GM12878 (cell line): ENCODE measurements at regions not wholly inside any gene's neighbourhood (a gene's known extent, or its start where the extent isn't known, plus 50 kb on each side); places are given as distances from the start of the nearest gene placed in this dataset.

Source experiments
- ATAC-seq: fragments of 200-7000 bp; cut with Tn5 transposase; 3 replicates; pipeline ENCODE4 v1.9.1; 2020; ENCODE audit warnings: mild to moderate bottlenecking, moderate library complexity
- BruUV-seq: library from RNA; stranded (reverse); fragments of 400-500 nt; replicated peaks from 2 replicates; lab custom pipeline; 2021; lab: Mats Ljungman, UMichigan
- CTCF ChIA-PET: fragments of 300-600 bp; sonication (Branson Sonifier 250); formaldehyde crosslinking; extraction: SDS; loops from one replicate; lab custom pipeline; 2021; ENCODE audit warnings: inconsistent platforms; lab: Yijun Ruan, JAX
- POLR2A ChIA-PET: fragments of 350-600 bp; formaldehyde crosslinking; extraction: SDS; loops from one replicate; lab custom pipeline; 2021; ENCODE audit warnings: inconsistent platforms; lab: Charles Lee
- RAD21 ChIA-PET: fragments of 300-600 bp; sonication (Branson Sonifier 250); formaldehyde crosslinking; loops from one replicate; lab custom pipeline; 2023; ENCODE audit warnings: antibody characterized with exemption; ENCODE audit not compliant: unreplicated experiment; lab: Charles Lee
- SMC1A ChIA-PET: fragments of 300-600 bp; sonication (Branson Sonifier 250); formaldehyde crosslinking; loops from one replicate; lab custom pipeline; 2023; ENCODE audit not compliant: unreplicated experiment, uncharacterized antibody; lab: Charles Lee
- DNase-seq: peaks from one replicate; pipeline ENCODE4 v3.0.0-alpha.2; 2011; ENCODE audit warnings: low read depth, low spot score
- FAIRE-seq: peaks from 3 replicates; lab custom pipeline; 2011; peaks lifted over from hg19 to GRCh38; lab: Jason Lieb, UNC
- H2AFZ ChIP-seq: 2 replicates; pipeline ENCODE4 v1.6.0; 2011; ENCODE audit warnings: low read depth, low read length, control low read depth; ENCODE audit not compliant: control insufficient read depth
- H3K27ac ChIP-seq: 2 replicates; pipeline ENCODE4 v1.5.1; 2011; ENCODE audit warnings: control low read depth; ENCODE audit not compliant: control insufficient read depth, insufficient read depth
- H3K27me3 ChIP-seq, 2 experiments: replicated peaks in 1 of 2; 2 replicates each; pipeline versions ENCODE4 v1.6.0 to v1.6.1; 2011; ENCODE audit warnings: low read length in 1 of 2; ENCODE audit not compliant: control insufficient read depth in 2 of 2, insufficient read depth in 2 of 2
- H3K36me3 ChIP-seq, 2 experiments: 2 replicates each; pipeline ENCODE4 v1.5.1; 2011; ENCODE audit warnings: low read length in 1 of 2; ENCODE audit not compliant: control insufficient read depth in 2 of 2, insufficient read depth in 2 of 2
- H3K4me1 ChIP-seq: 2 replicates; pipeline ENCODE4 v1.6.1; 2011; ENCODE audit warnings: mild to moderate bottlenecking, low read length, moderate library complexity, mixed read lengths; ENCODE audit not compliant: control insufficient read depth, insufficient read depth
- H3K4me2 ChIP-seq: 2 replicates; pipeline ENCODE4 v1.6.0; 2011; ENCODE audit warnings: control low read depth; ENCODE audit not compliant: control insufficient read depth, insufficient read depth
- H3K4me3 ChIP-seq: fragments of 200-600 bp; sonication (generic); 2 replicates; pipeline ENCODE4 v1.5.1; 2016
- H3K79me2 ChIP-seq: 2 replicates; pipeline ENCODE4 v1.6.0; 2011; ENCODE audit warnings: low read length; ENCODE audit not compliant: control insufficient read depth, insufficient read depth
- H3K9ac ChIP-seq: 2 replicates; pipeline ENCODE4 v1.8.0; 2011; ENCODE audit warnings: low read length, control low read depth, mixed read lengths; ENCODE audit not compliant: control insufficient read depth, insufficient read depth
- H3K9me3 ChIP-seq: replicated peaks from 3 replicates; pipeline ENCODE4 v1.5.1; 2011; ENCODE audit warnings: mild to moderate bottlenecking, low read length; ENCODE audit not compliant: control insufficient read depth, insufficient read depth
- H4K20me1 ChIP-seq: 2 replicates; pipeline ENCODE4 v1.6.0; 2011; ENCODE audit not compliant: control insufficient read depth, insufficient read depth
- BCL11A ChIP-seq: IDR thresholded peaks from 2 replicates; pipeline ENCODE4 v1.6.1; 2011; ENCODE audit warnings: low read depth, low read length
- CEBPB ChIP-seq, 2 experiments: fragments of 150-350 bp in 1 of 2; IDR thresholded peaks; 2 replicates each; pipeline ENCODE4 v1.6.1; 2012 to 2014; ENCODE audit warnings: low read depth in 2 of 2, low read length in 2 of 2, borderline replicate concordance in 1 of 2, inconsistent platforms in 1 of 2
- EGR1 ChIP-seq, 2 experiments: IDR thresholded peaks; 1 replicate in 1 of 2; 2 replicates in 1 of 2; pipeline ENCODE4 v1.6.1; 2011 to 2012; ENCODE audit warnings: low read depth in 2 of 2, low read length in 2 of 2, borderline replicate concordance in 1 of 2, mild to moderate bottlenecking in 1 of 2, moderate library complexity in 1 of 2
- FOS ChIP-seq: IDR thresholded peaks from 3 replicates; pipeline ENCODE4 v1.6.1; 2011; ENCODE audit warnings: borderline replicate concordance; ENCODE audit not compliant: insufficient read length; ENCODE audit errors: extremely low read depth
- GABPA ChIP-seq: IDR thresholded peaks from 2 replicates; pipeline ENCODE4 v1.6.1; 2014; ENCODE audit warnings: antibody characterized with exemption, low read depth, mild to moderate bottlenecking, inconsistent platforms
- MTA2 ChIP-seq: fragments of 450-650 bp; IDR thresholded peaks from 2 replicates; pipeline ENCODE4 v1.6.1; 2016; ENCODE audit warnings: low read depth, mild to moderate bottlenecking, moderate library complexity
- POU2F2 ChIP-seq: IDR thresholded peaks from 3 replicates; pipeline ENCODE4 v1.6.1; 2011; ENCODE audit warnings: low read depth, mild to moderate bottlenecking, low read length, borderline replicate concordance
- YY1 ChIP-seq: IDR thresholded peaks from 2 replicates; pipeline ENCODE4 v1.6.1; 2011; ENCODE audit warnings: low read depth, mild to moderate bottlenecking, low read length
- WGBS: methylation state at CpG from one replicate; pipeline ENCODE4 v1.1.6; 2016; ENCODE audit warnings: low lambda C conversion rate; ENCODE audit not compliant: insufficient replicate concordance, insufficient coverage; ENCODE audit errors: missing lambda C conversion rate; 5-methylcytosine and 5-hydroxymethylcytosine counted together
- in situ Hi-C: fragments of 300-500 bp; cut with MboI; formaldehyde crosslinking; loops from 9 replicates; pipeline ENCODE4 v1.14.3; 2018; ENCODE audit warnings: mixed read lengths
- intact Hi-C: fragments of 100-400 bp; cut with micrococcal nuclease; formaldehyde crosslinking; loops from one replicate; pipeline ENCODE4 v1.14.2; 2022; ENCODE audit not compliant: unreplicated experiment
- TF ChIP-seq, protein P1 (sequence below): fragments of 450-650 bp; formaldehyde crosslinking; IDR thresholded peaks from 2 replicates; pipeline ENCODE4 v1.4.0; 2022; ENCODE audit warnings: mild to moderate bottlenecking, moderate library complexity
- TF ChIP-seq, protein P2 (sequence below): fragments of 150-350 bp; IDR thresholded peaks from 2 replicates; pipeline ENCODE4 v1.6.1; 2014; ENCODE audit warnings: mild to moderate bottlenecking, low read depth, low read length

DNA sequence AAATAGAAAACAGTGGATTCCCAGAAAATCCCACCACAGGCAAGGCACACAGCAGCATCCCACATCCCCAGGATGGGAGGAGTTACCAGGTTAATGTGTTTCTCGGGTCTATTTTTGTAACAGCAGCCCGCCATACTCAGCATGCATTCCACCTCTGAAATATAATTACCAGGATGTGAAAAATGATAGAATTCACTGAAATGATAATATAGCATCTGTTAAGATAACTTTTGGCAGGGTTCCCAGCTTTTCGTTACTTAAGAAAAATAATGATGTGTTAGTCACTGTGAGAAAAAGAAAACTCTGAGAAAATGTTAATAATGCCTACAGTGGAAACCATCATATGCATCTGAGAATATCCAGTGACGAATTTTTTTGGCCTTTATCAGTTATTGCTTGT is 87.1 kb downstream of the VCX2 start:
- POLR2A ChIA-PET, result interaction anchor here (0.6 kb wide), 1 partner anchor 1243 kb away, joined by 3 read pairs; no protein-coding TSS in a partner anchor
- Histone ChIP-seq H2AFZ (no peak overlapping the region), H3K4me2 (no peak overlapping the region), H3K27me3 (no peaks in the 10 kb centered on the region), H3K4me3 (no peak overlapping the region), H3K9me3 (no peaks in the 10 kb centered on the region; the same call in 2 of the 3 replicates), H3K36me3 (no peaks in the 10 kb centered on the region; a peak in 1 of 4 replicates), H3K27ac (no peak overlapping the region), H3K4me1 (no peaks in the 10 kb centered on the region), H3K79me2 (no peaks in the 10 kb centered on the region), H4K20me1 (no peaks in the 10 kb centered on the region), H3K9ac (no peak overlapping the region)
- DNase-seq (no peak), ATAC-seq (no peak), FAIRE-seq (no peak)
- CTCF ChIA-PET, result no interaction called here
- BruUV-seq, result no TSS peak
- TF ChIP-seq YY1 (no peak), POU2F2 (no peak)
- in situ Hi-C loops (no loop called here), intact Hi-C loops (no loop called here)
- WGBS, result 31% methylated on average over 4 of the region's 4 CpGs
- RAD21 ChIA-PET, result no interaction called here
- SMC1A ChIA-PET, result no interaction called here

DNA sequence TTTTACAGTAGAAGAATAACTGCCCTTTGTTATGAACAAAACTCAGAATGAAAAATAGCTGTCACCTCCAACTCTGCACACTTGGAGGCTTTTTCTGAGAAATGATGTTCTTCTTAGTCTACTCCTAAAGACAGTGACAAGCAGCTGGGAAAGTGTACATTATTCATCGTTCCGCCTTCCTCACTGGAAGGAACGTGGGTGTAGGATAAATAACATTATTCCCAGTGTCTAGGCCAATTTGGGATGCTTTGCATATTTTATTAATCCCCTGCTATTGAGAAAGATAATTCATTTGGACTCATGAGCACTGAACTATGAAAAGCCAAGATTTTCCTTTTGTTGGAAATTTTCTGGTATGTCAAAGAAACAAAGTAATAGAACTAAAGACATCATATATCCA is 87.8 kb downstream of the VCX2 start:
- no peaks in the 10 kb centered on the region; the same call in 2 of the 3 replicates for H3K9me3 ChIP-seq
- ATAC-seq, result no peak
- RAD21 ChIA-PET, result no interaction called here
- no peak overlapping the region for H3K27ac ChIP-seq
- intact Hi-C loops, result no loop called here
- CTCF ChIA-PET, result no interaction called here
- SMC1A ChIA-PET, result interaction anchor here (1.2 kb wide), 1 partner anchor 15 kb away, joined by 3 read pairs; no protein-coding TSS in a partner anchor
- TF ChIP-seq, protein P1, sequence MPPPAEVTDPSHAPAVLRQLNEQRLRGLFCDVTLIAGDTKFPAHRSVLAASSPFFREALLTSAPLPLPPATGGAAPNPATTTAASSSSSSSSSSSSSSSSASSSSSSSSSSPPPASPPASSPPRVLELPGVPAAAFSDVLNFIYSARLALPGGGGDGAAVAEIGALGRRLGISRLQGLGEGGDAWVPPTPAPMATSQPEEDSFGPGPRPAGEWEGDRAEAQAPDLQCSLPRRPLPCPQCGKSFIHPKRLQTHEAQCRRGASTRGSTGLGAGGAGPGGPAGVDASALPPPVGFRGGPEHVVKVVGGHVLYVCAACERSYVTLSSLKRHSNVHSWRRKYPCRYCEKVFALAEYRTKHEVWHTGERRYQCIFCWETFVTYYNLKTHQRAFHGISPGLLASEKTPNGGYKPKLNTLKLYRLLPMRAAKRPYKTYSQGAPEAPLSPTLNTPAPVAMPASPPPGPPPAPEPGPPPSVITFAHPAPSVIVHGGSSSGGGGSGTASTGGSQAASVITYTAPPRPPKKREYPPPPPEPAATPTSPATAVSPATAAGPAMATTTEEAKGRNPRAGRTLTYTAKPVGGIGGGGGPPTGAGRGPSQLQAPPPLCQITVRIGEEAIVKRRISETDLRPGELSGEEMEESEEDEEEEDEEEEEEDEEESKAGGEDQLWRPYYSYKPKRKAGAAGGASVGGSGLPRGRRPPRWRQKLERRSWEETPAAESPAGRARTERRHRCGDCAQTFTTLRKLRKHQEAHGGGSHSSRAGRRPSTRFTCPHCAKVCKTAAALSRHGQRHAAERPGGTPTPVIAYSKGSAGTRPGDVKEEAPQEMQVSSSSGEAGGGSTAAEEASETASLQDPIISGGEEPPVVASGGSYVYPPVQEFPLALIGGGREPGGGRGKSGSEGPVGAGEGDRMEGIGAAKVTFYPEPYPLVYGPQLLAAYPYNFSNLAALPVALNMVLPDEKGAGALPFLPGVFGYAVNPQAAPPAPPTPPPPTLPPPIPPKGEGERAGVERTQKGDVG, result no peak
- TF ChIP-seq CEBPB (IDR thresholded peaks at IDR 0.05; ENCODE audit: borderline replicate concordance in 1 of 2, low read depth in 2 of 2, low read length in 2 of 2) (no peak), MTA2 (no peak), GABPA (no peak), FOS (no peak), BCL11A (no peak), EGR1 (IDR thresholded peaks at IDR 0.05; ENCODE audit: borderline replicate concordance in 1 of 2, low read depth in 2 of 2, low read length in 2 of 2) (no peak)
- TF ChIP-seq, protein P2, sequence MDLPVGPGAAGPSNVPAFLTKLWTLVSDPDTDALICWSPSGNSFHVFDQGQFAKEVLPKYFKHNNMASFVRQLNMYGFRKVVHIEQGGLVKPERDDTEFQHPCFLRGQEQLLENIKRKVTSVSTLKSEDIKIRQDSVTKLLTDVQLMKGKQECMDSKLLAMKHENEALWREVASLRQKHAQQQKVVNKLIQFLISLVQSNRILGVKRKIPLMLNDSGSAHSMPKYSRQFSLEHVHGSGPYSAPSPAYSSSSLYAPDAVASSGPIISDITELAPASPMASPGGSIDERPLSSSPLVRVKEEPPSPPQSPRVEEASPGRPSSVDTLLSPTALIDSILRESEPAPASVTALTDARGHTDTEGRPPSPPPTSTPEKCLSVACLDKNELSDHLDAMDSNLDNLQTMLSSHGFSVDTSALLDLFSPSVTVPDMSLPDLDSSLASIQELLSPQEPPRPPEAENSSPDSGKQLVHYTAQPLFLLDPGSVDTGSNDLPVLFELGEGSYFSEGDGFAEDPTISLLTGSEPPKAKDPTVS, result no peak
- no TSS peak for BruUV-seq
- no peak overlapping the region for H3K9ac ChIP-seq
- POLR2A ChIA-PET, result no interaction called here
- H3K4me3 ChIP-seq, result no peak overlapping the region
- H3K36me3 ChIP-seq, result no peaks in the 10 kb centered on the region; a peak in 1 of 4 replicates
- FAIRE-seq, result no peak
- H3K27me3 ChIP-seq, result no peaks in the 10 kb centered on the region
- no peak for DNase-seq
- in situ Hi-C loops, result no loop called here
- no peaks in the 10 kb centered on the region for H3K79me2 ChIP-seq
- 16% methylated on average over 3 of the region's 3 CpGs for WGBS
- H3K4me1 ChIP-seq, result no peaks in the 10 kb centered on the region
- no peak overlapping the region for H2AFZ ChIP-seq
- H4K20me1 ChIP-seq, result no peaks in the 10 kb centered on the region
- no peak overlapping the region for H3K4me2 ChIP-seq
